BE2C (cell line): ENCODE measurements at regions not wholly inside any gene's neighbourhood (a gene's known extent, or its start where the extent isn't known, plus 50 kb on each side); places are given as distances from the start of the nearest gene placed in this dataset.
A peak's percentile ranks its signal among the peaks of the same experiment; 100 is the strongest.

Experiments
- DNase-seq: peaks from one replicate; pipeline ENCODE4 v3.0.0-alpha.2; 2020
- H3K27me3 ChIP-seq: fragments of 250-450 bp; sonication (Bioruptor Pico); 2 replicates; pipeline ENCODE4 v1.5.1; 2020; ENCODE audit warnings: mild to moderate bottlenecking
- H3K36me3 ChIP-seq: fragments of 250-450 bp; sonication (Bioruptor Pico); 2 replicates; pipeline ENCODE4 v1.5.1; 2020; ENCODE audit warnings: mild to moderate bottlenecking
- H3K4me1 ChIP-seq: fragments of 250-450 bp; sonication (Bioruptor Pico); 2 replicates; pipeline ENCODE4 v1.5.1; 2020
- H3K4me3 ChIP-seq: 2 replicates; pipeline ENCODE4 v1.5.1; 2011; ENCODE audit warnings: low read depth, low read length
- H3K9me3 ChIP-seq: fragments of 250-450 bp; sonication (Bioruptor Pico); 2 replicates; pipeline ENCODE4 v1.5.1; 2020
- CTCF ChIP-seq: IDR thresholded peaks from 2 replicates; pipeline ENCODE4 v1.5.1; 2012; ENCODE audit warnings: mild to moderate bottlenecking, low read depth, low read length

- TF ChIP-seq CTCF, result no peak
- no peaks in the 10 kb centered on the region for H3K4me1 ChIP-seq
- H3K36me3 ChIP-seq, result no peaks in the 10 kb centered on the region
- no peaks in the 10 kb centered on the region for H3K27me3 ChIP-seq
- DNase-seq, result no peak
- H3K4me3 ChIP-seq, result no peak overlapping the region
- H3K9me3 ChIP-seq, result no peaks in the 10 kb centered on the region
Measured at GRCh38 chr18:40163254-40163653, 1791.8 kb upstream of the PIK3C3 start.

DNA sequence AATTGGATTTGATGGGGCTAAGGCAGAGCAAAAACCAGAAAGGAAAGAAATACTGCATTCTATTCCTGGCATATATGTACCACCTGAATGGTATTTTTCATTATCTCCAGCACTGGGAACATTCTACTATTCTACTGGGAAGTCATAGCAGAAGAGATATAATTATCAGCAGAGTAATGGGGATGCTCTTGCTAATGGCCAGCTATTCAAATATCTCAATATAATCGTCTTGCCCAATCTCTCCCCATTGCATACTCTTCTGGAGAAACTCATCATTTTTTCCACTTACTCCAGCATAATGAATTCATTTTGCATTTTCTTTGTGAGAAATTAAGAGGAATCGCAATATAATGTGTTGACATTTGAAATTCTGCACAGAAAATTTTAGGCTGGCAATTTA is 1794.7 kb upstream of the PIK3C3 start:
- no peaks in the 10 kb centered on the region for H3K9me3 ChIP-seq
- no peak overlapping the region for H3K4me3 ChIP-seq
- TF ChIP-seq CTCF, result no peak
- no peaks in the 10 kb centered on the region for H3K4me1 ChIP-seq
- H3K36me3 ChIP-seq, result no peaks in the 10 kb centered on the region
- no peaks in the 10 kb centered on the region for H3K27me3 ChIP-seq
- DNase-seq, result no peak

DNA sequence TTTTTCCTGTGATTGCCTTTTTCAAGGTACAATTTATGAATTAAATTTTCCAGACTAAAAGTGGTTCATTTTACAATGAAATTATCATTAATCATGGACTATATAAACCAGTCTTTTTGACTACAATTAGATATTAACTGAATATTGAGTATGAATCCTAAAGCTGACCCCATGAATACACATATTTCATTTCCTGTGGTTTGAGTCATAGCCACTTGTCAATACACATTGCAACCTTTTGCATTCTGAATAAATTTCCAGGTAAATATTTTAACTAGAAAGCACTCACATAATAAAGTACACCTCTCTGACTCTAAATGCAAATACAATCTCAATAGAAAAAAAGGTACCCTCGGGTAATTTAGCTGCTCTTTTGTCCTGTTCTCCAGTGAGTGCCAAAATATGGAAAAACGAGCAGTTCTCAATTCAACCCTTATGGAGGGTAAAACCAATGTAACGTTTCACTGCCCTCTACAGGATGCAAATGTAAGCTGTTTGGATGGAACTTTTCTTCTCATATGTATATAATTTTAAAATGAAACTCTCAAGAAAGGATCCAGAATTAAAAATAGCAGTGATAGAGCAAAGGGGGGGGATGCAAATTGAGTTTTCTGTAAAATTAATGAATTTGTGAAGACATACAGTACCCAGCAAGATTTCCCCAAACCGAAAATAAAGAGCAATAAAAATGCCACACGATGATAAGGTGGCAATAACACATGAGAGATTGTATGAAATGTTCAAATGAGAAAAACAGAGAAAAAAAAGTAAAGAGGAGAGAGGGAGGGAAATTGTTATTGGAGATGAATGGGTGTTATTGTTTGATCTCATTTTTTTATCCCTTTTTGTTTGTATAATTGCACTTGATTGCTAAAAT is 1795.7 kb upstream of the PIK3C3 start:
- Histone ChIP-seq H3K4me3 (no peak overlapping the region), H3K36me3 (no peaks in the 10 kb centered on the region), H3K9me3 (no peaks in the 10 kb centered on the region), H3K4me1 (no peaks in the 10 kb centered on the region), H3K27me3 (no peaks in the 10 kb centered on the region)
- no peak for DNase-seq
- TF ChIP-seq CTCF, result peak; percentile 25

DNA sequence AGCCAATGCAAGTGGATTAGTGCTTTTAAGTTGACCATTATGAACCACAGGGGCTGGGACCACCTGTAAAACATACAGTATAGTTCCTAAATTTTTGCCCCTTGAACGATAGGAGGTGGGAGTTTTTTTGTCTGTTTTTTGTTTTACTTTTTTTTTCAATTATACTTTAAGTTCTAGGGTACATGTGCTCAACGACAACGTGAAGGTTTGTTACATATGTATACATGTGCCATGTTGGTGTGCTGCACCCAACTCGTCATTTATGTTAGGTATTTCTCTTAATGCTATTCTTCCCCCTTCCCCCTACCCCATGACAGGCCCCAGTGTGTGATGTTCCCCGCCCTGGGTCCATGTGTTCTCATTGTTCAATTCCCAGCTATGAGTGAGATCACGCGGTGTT is 1797.9 kb upstream of the PIK3C3 start:
- H3K27me3 ChIP-seq, result no peaks in the 10 kb centered on the region
- no peaks in the 10 kb centered on the region for H3K36me3 ChIP-seq
- no peaks in the 10 kb centered on the region for H3K4me1 ChIP-seq
- H3K4me3 ChIP-seq, result no peak overlapping the region
- no peak for TF ChIP-seq CTCF
- no peak for DNase-seq
- no peaks in the 10 kb centered on the region for H3K9me3 ChIP-seq

- no peak for TF ChIP-seq CTCF
- Histone ChIP-seq H3K4me1 (no peaks in the 10 kb centered on the region), H3K27me3 (no peaks in the 10 kb centered on the region), H3K36me3 (no peaks in the 10 kb centered on the region), H3K9me3 (no peaks in the 10 kb centered on the region), H3K4me3 (no peak overlapping the region)
- no peak for DNase-seq
Measured at GRCh38 chr18:40152859-40153258, 1802.2 kb upstream of the PIK3C3 start.

- H3K36me3 ChIP-seq, result no peaks in the 10 kb centered on the region
Measured at GRCh38 chr18:40148960-40149359, 1806.1 kb upstream of the PIK3C3 start.

More at GRCh38 chr18:40148960-40149359, 1806.1 kb upstream of the PIK3C3 start:
- no peaks in the 10 kb centered on the region for H3K4me1 ChIP-seq
- DNase-seq, result no peak
- H3K4me3 ChIP-seq, result no peak overlapping the region
- no peak for TF ChIP-seq CTCF
- H3K9me3 ChIP-seq, result no peaks in the 10 kb centered on the region
- H3K27me3 ChIP-seq, result no peaks in the 10 kb centered on the region
